ENCODE measurements at regions not wholly inside any gene's neighbourhood (a gene's known extent, or its start where the extent isn't known, plus 50 kb on each side); places are given as distances from the start of the nearest gene placed in this dataset.

DNA sequence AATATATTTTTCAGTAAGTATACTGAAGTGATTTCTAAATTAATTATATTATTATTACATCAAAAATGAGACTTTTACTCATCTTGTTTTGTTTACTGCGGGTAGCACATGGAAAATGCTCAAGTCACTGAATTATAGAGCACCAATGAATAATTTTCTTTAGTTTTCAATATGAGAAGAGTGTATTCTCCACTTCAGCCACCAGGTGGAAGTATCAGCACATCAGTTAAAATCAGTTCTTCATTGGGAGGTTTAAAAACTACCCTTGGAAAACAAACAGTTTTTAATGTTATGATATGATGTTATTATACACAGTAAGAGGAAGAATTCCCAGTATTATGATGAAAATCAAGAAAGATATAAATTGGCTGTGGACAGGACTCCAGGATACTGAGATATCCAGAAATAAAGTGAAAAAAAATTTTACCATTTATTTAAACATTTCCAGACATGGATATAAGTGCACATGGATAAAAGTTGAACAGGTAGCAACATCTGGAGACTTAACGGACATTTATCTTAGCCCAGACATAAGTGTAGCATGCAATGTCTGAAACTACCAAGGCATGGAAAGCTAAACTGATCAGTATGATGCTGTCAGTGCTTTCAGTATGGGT is 467.3 kb downstream of the KCNJ2 start:
- TF ChIP-seq, protein P1, sequence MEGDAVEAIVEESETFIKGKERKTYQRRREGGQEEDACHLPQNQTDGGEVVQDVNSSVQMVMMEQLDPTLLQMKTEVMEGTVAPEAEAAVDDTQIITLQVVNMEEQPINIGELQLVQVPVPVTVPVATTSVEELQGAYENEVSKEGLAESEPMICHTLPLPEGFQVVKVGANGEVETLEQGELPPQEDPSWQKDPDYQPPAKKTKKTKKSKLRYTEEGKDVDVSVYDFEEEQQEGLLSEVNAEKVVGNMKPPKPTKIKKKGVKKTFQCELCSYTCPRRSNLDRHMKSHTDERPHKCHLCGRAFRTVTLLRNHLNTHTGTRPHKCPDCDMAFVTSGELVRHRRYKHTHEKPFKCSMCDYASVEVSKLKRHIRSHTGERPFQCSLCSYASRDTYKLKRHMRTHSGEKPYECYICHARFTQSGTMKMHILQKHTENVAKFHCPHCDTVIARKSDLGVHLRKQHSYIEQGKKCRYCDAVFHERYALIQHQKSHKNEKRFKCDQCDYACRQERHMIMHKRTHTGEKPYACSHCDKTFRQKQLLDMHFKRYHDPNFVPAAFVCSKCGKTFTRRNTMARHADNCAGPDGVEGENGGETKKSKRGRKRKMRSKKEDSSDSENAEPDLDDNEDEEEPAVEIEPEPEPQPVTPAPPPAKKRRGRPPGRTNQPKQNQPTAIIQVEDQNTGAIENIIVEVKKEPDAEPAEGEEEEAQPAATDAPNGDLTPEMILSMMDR (IDR thresholded peaks at IDR 0.05), result peak; percentile 61 to 68
- TF ChIP-seq POLR2A (IDR thresholded peaks at IDR 0.05), result no peak
- no peak for TF ChIP-seq EP300 (IDR thresholded peaks at IDR 0.05)
